Ecto neural progenitor cell (in vitro differentiated cells): ENCODE measurements at regions not wholly inside any gene's neighbourhood (a gene's known extent, or its start where the extent isn't known, plus 50 kb on each side); places are given as distances from the start of the nearest gene placed in this dataset.
A peak's percentile ranks its signal among the peaks of the same experiment; 100 is the strongest.

ENCODE experiments used
- DNase-seq: peaks from one replicate; pipeline ENCODE4 v3.0.0-alpha.2; 2018; ENCODE audit warnings: low spot score

- no peak for DNase-seq
These were observed 257.7 kb downstream of the ATG4C start for GRCh38 chr1:63041660-63042059.

- DNase-seq: no peak
These were observed 258.3 kb downstream of the ATG4C start for GRCh38 chr1:63042278-63042677.

DNA sequence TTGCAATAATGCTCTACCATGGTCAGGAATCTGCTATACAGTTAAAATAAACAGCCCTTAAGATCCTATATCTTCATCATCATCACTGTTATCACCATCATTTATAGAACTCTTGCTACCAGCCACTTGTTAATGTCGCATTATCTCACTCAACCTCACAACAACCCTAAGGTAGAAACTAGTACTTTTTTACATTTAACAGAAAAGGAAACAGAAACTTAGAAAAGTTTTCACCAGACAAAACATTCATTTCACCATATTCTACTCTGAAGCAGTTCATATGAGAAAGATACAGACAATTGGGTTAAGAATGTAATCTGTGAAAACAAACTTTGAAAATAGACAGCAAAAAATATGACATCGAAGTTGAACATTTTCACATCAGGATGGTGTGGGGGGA lies 262.6 kb downstream of the ATG4C start:
- DNase-seq: no peak

- DNase-seq: no peak
These were observed 265.2 kb downstream of the ATG4C start for GRCh38 chr1:63049135-63049534.

- no peak for DNase-seq
These were observed 267.4 kb downstream of the ATG4C start for GRCh38 chr1:63051356-63051755.

DNA sequence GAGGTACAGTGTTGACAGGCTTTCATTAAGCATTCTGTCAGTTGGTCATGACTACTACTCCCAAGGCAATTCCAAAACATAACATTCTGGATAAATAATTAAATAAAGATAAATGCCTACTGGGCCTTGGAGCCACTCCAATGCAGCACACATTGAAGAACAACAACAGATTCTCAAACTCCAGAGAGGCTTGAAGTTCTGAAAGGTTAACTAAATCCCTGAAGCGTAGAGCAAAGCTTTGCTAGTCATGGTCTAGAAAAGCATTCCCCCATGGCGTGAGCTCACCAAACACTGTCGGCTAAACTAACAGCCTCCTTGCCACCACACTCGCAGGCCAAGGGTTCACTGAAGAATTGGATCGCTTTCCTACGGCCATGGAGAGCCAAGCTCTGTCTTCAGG lies 268.0 kb downstream of the ATG4C start:
- DNase-seq: no peak

DNA sequence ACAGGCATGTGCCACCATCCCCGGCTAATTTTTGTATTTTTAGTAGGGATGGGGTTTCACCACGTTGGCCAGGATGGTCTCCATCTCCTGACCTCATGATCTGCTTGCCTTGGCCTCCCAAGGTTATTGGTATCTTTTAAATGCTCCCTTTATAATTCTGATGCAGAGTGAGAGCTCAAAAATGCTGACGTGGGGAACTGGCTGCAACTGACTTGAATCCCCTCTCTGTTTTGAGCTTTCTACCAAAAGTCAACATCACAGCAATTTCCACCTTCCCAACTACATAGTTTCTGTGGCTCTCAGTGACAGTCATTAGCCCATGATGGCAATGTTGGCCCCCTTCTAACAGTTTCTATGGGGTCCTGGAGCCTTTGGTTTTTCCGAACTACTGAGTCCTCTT lies 268.2 kb upstream of the FOXD3 start:
- DNase-seq: no peak

GRCh38 chr1:63063367-63063766 lies 259.0 kb upstream of the FOXD3 start:
- no peak for DNase-seq

DNA sequence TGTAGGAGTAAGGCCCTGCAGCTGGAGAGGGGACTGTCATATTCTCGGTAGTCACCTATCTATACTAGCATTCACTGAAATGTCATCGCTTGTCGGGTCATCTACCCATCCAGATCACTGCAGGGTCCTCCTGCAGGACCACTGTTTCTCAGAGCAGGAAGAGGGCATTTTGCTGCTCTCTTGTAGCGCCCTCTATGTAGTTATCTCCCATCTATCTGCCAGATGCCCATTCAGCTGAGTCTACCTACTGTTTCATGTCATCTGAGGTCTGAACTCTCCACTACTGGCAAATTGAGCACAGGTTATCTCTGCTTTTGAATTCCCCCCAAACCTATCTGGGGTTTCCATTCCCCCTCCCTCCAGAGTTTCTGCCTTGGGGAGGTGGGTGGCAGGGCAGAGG lies 258.2 kb upstream of the FOXD3 start:
- no peak for DNase-seq

DNA sequence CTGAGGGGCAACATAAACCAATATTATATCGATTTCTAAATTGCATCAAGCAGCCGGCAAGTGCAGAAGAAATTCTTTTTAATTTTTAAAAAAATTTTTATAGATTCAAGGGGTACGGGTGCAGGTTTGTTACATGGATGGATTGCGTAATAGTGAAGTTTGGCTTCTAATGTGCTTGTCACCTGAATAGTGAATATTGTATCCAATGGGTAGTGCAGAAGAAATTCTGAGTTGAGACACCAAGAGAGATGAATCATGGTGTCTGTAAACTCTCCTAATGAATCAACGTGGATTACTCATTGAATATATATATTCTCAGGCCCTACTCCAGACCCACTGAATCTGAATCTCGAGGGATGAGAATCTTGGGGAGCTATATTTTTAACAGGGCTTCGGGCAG lies 253.7 kb upstream of the FOXD3 start:
- no peak for DNase-seq

DNA sequence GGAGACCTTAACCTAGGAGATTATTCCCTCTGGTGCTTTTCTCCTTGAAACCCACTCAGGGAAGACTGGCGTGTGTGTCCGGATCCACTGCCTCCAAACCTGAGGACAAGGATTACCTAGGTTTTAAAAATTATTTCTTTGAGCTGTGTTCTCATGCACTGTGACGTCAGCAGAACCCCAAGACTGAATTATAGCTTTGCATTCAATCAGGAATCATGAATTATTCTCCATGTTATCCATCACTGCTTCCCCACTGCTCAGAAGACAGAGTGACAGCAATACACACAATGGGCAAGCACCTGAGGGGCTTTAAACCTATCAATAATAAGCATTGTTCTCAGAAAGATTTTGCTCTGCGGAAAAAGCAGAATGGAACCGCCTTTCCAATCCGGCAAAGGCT lies 253.2 kb upstream of the FOXD3 start:
- no peak for DNase-seq

- peak; percentile 53 for DNase-seq
These were observed 248.8 kb upstream of the FOXD3 start for GRCh38 chr1:63073309-63074306.

GRCh38 chr1:63074321-63074720 lies 248.0 kb upstream of the FOXD3 start:
- no peak for DNase-seq

- DNase-seq: no peak
These were observed 239.6 kb upstream of the FOXD3 start for GRCh38 chr1:63082766-63083165.

GRCh38 chr1:63087966-63088365 lies 234.4 kb upstream of the FOXD3 start:
- peak; percentile 83 for DNase-seq

- DNase-seq: no peak
These were observed 223.2 kb upstream of the FOXD3 start for GRCh38 chr1:63099188-63099587.

- DNase-seq: no peak
These were observed 221.0 kb upstream of the FOXD3 start for GRCh38 chr1:63101336-63101735.

DNA sequence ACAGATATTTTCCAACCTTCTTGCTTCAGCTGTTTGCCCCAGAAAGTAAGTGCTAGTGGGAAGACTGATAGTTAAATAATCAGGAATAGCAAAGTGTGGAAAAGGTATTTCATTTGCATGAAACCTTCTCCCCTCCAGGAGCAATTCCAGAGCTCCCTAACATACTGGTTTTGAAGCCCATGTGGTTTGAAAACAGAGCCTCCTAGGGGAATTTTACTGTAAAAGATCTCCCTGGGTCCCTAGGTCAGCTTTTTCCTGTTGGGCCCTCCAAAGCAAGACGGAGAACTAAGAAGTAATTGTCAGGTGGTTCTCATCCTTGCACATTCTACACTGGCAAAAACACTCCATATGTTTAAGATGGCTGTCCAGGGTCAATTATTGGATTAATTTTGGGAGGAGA lies 218.7 kb upstream of the FOXD3 start:
- no peak for DNase-seq

DNA sequence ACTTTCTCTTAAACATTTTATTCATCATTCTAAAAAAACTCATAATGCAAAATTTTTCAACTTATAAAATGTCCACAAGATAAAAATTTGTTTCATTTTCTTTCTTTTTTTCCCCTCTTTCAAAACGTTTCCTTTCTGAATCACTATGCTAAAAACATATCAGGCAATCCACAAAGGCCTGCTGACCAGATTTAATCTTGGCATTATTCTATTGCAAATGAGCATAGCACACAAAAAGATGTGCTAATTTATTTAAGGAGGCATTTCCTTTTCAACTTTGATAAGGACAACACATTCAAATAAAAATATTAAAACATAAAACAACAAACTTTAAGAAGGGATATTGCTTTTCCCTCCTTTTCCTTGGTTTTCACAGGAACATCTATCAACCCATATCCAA lies 215.3 kb upstream of the FOXD3 start:
- DNase-seq: no peak

DNA sequence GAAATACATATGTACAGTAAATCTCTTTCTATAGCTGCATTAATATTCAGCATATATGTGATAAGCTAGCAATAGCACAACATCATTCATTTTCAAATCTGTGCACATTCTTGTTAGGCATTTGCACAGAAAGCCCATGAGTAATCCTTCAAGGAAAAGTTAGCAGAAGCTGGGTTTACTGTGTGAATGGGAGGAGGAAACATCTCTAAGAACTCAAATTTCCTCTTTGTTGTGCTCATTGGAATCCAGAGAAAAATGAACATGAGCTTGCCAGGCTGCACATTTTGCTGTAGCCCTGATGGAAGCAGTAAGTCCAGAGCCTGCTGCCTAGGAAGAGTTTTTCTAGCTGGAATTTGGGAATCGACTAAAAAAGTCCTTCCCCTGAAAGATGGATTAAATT lies 214.2 kb upstream of the FOXD3 start:
- DNase-seq: no peak

DNA sequence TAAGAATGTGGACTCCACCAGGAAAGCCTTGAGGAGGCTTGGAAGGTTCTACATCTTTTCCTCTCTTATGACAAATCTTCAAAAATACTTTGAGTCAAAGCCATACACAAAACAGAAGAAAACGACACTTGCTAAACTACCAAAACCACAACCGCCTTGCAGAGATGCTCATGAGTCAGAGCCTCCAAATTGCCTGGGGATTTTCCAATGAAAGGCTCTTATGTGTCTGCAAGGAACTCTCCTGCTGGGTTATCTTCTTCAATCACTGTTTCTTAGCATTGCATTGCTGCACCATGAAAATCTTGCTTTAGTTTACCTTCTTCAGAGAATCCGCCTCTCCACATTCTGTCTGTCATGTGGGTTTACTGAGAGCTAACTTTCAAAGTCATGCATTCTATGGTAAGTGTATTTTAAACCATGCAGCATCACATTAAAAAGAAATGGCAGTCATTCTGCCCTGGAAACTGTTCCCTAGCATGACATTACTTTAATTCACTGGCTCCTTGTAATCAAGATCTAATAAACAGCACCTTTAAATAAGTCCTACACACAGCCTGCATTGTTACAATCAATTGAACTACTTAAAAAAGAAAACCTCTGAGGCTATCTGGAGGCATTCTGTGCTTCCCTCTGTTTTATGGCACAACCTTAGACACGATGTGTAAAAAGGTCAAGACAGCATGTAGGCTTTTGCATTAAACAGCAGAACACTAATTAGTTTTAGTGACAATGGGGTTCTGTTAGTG lies 210.0 kb upstream of the FOXD3 start:
- DNase-seq: no peak

GRCh38 chr1:63115527-63115926 lies 206.8 kb upstream of the FOXD3 start:
- DNase-seq: no peak

- DNase-seq: no peak
These were observed 206.4 kb upstream of the FOXD3 start for GRCh38 chr1:63116016-63116415.
